ENCODE measurements at regions not wholly inside any gene's neighbourhood (a gene's known extent, or its start where the extent isn't known, plus 50 kb on each side); places are given as distances from the start of the nearest gene placed in this dataset.
"Not testable (repeated sequence)": the region's sequence is repeated elsewhere in the genome, so short reads cannot be mapped to it uniquely, and the experiment has no call there.

DNA sequence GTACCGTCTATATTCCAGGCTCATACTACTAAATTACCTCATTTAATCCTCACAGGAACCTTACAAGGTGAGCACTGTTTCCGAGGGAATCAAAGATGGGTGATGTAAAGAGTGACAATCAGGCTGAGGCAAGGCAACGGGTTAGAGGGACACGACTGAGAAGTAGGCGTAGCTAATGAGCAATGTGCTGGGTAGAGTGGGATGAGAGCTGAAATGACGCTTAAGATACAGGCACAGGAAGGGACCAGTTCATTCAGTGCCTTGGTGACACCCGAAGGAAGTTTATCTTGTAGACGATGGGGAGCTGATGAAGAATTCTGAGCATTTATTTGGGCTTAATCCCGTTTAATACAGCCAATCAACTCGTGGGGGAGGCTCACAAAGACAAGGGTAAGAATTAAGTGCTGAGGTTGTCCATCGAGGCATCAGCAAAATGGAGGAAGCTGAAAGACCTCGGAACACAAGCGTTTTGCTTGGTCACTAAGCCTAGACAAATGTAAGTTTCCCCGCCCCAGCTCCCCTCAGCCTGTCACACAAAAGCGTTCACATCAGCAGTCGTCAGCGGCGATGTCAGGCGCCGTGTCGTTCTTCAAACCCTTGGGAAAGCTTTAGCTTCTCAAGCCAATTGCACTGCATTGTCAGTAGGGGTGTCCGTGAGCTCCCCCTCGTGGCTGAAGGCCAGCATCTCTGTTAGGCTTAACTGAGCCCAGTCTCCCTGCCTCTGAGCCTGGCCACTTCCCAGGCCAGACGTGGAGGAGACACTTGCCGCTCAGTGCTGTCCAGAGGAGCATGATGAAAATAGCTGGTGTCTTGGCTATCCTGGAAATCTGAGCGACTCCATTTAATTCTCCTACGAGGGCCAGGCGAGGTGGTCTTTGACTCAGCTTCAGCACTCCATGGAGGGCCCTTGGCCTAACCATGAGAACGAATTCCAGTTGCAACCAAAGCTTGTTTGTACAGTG, 288.5 kb upstream of the G2E3 start:
- DNase-seq: peak; percentile 63

DNA sequence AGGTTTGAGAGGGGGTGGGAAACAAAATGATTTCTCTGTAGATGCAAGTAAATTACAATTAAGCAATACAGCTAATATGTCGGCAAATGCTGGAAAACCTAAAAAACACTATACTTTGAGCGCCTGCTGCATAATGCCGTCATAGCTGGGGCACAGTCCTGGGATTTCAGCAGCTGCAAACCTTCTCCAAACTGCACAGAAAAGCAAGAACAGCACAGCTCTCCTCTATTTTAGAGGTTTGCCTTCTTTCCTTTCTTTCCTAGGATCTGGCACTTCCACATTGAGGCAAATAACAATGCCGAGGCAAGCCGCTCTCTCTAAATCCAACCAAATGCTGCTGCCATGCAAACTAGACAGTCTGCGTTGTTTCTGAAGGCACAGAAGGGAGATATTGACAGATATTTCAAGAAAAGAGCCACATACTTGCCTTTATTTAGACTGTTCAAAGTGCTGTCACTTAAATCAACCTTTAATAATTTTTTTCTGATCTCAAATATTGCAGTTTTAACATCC, 287.1 kb upstream of the G2E3 start:
- no peak for DNase-seq

DNA sequence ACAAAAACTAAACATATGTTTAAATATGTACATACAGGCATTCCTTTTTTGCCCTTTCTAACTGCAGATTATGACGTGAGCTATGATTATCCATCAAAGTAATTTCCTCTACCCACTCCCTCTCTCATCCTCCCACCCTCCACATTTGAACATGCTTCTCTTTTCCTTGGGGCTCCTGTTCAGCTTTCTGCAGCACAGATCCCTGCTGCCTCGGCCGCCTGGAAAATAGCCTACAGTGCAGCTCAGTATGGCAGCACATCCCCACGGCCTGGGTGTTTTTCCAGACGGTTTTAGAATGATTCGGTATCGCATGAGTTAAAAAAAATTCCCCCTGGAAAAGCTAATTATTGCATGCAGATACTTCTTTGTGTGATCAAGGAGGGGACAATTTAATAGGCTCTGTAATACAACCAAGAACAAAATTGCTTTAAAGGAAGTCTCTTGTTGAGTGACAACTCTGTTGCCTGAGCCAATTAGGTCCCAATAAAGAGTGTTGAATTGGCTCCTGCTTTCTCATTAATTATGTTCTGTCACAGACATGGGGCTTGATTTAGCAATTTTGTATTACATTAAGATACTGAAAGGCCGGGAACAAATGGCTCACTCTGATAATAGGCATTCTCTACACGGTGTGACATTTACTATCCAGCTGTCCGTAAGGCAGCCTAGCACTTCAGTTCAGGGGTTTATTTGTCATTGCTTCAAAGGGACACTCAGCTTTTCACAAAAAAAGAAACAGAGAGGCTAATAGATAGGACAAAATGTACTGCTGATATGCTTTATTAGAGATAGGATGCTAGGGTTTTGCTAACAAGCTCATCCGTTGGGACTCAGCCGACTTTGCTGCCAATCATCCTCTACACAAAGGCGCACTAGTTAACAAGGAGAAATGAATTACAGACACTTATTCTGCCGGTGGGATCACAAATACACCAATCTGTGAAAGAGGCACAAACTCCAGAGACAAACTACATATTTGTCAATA, 285.8 kb upstream of the G2E3 start:
- DNase-seq: no peak

DNA sequence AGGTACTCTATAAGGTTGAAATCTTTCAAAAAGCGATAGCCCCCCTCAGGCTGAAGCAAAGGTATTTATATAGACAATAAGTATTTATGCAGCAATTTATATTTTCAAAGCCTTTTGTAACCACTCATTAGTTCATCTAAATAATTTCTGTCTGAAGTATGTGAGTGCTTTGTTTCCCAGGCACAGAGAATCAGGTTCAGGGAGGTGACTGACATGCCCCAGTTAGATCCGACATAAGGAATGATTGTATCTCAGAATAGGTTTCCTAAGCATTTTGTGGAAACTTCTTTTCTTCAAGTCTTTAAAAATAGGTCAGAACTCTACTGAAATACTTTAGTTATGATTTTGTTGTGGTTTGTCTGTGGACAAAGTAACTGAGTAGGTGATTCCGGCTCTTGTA, 283.4 kb upstream of the G2E3 start:
- no peak for DNase-seq

DNA sequence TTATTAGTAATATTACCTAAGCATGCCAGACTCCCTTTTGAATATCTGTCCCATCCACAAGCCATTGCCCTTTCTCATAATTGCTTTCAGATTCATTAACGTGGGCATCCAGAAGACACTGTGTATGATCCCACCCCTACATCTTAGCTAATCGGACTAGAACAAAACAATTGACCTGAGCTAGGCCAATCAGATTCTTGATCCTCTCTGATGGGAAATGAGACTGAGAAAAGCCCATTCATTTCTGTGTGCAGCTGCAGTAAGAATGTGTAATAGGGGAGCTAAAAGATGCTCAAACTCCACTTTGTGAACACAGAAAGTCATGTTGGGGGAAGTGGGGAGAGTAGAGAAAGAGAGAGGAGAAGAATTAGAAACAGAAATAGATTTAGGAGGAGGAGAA, 281.7 kb upstream of the G2E3 start:
- DNase-seq: no peak

DNA sequence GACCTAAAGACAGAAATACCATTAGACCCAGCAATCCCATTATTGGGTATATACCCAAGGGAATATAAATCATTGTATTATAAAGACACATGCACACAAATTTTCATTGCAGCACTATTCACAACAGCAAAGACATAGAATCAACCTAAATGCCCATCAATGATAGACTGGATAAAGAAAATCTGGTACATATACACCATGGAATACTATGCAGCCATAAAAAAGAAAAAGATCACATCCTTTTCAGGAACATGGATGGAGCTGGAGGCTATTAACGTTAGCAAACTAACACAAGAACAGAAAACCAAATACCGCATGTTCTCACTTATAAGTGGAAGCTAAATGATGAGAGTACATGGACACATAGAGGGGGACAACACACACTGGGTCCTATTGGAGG, 280.1 kb upstream of the G2E3 start:
- not testable (repeated sequence) for DNase-seq

DNA sequence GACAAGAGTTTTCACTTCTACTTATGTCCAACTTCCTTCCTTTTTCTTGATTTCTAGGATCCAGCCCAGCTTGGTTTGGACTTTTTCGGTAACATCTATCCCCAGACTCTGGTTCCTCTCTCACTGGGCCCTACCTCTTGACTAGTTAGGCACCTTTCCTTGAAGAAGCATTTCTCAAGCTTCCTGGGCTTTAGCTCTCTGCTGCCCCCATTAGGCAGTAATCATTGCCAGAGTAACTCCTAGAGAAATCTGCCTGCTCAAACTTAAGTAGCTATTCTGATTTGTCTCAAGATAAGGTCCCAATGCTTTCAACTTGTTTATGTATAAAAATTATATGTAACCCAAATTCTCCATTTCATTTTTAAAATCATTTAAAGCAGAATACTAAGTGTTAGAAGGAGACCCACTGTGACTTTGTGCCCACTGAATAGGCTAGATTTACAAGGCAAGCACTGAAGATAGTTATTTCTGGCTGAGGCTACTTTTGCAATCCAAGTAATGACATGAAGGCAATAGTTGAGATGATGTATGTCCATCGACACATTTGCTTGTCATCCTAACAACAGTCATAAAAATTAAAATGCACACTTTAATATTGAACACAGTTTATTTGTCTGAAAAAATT, 275.0 kb upstream of the G2E3 start:
- DNase-seq: no peak

DNA sequence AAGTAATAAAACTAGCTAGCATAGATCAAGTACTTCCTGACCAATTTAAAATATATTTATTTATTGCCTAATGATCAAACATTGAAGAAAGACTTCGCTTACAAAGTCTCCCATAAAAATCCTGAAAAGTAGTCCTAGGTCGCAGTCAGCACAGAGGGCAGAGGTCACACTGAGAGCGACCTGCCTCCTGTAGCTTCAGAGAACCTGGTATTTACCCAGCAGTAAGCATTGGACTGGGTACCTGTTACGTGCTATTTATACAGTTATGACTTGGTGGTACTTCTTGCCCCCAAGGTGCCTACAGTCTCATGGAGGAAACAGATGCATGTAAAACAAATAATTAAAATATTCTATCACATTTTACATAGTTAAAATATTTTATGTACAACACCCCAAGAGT, 274.1 kb upstream of the G2E3 start:
- DNase-seq: no peak

DNA sequence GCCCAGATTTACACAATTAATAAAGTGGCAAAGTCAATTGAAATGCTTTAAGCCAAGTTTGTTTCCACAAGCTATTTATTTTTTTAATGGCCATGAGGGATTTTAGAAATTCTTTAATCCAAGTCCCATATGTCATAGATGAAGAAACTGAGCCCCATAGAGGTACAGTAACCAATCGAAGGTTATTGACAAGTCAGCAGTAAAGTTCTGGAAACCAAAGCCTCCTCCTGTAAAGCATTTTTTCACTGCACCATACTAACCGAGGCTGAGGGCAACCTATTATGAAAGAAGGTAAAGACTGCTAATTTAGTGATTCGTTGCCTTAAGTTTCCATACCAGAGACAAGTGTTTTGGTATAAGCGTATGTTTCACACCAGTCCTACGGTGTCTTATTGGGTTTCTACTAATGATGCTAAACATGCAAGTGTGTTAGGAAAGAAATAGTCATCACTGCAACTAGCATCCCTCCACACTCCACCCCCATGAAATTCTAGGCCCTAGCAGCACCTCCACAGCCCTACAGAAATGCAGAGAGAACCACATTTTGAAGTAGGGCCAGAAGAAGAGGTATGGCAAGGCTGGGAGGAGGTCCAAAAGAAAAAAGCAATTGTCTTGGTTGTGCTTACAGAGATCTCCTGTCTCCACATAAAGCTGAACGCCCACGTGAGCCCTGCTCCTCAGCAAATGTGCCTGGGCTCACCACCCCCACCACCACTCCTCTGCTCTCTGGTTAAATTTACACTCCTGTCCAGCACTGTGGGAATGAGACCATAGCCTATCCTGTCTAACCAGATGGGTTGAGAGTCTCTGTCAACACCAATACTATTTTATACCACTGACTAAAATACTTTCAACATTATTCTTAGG, 271.1 kb upstream of the G2E3 start:
- DNase-seq: no peak

DNA sequence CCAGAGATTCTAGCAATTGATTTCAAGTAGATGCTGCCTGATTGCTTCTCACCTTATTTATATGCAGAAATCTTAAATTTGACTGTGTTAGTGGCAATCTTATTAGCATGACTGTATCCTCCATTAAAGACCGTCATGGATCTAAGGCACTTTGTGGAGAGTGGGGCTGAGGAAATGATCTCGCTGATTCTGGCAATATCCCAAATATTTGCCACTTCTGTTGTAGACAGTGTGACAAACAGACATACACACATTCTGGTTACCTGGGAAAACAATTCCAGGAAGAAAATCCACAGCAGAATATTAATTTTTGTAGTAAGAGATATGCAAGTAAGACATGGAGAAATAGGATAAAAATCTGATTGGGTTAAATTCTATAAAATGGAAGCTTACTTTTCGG, 269.0 kb upstream of the G2E3 start:
- no peak for DNase-seq

DNA sequence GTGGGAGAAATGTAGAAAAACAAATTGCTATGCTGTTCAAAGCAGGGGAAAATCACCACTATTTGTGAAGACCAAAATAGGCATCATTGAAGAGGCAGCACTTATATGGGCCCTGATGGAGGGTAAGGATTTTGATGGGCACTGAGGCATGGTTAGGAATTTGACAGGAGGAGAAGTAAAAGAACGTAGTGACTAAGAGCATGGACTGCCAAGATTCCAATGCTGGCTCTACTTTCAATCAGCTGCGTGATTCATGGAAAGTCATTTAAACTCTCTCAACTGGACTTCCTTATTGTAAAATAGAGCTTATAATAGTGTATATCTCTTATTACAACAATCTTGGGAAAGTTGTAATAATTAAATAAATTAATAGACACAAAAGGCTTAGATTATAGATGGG, 267.7 kb upstream of the G2E3 start:
- no peak for DNase-seq

DNA sequence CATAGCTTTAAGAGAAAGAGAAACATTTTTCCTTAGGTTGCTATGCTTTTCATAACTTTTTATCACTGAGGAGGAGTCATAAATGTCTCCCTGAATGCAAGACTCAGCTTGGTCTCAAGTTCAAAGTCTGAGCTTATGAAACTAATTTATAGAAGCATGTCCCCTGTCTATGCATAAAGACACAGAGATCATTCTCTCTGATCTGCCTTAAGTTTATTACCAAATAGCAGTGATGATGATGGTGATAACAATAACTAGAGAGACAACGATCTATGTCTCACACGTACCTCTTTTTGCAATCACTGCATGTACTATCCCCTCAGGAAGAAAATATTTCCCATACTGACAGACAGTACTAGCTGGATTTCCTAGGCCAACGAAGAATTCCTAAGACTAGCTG, 266.4 kb upstream of the G2E3 start:
- DNase-seq: no peak

DNA sequence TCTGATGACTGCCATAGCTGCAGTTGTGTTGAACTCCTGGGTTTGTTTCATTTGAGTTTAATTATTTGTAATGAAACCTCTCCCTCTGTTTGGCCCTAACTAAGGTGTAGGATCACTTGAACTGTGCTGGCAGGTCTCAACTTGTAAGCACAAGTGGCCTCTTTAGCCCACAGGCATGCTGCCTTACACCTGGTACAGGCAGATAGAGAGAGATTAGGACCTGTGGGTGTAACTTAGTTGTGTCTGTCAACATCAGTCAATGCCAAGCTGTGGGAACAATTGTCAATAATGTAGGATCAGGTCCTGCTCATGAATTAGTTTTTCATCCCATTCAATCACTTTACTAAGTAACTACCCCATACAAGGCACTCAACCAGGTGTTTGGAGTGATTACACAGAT, 263.0 kb upstream of the G2E3 start:
- DNase-seq: no peak

DNA sequence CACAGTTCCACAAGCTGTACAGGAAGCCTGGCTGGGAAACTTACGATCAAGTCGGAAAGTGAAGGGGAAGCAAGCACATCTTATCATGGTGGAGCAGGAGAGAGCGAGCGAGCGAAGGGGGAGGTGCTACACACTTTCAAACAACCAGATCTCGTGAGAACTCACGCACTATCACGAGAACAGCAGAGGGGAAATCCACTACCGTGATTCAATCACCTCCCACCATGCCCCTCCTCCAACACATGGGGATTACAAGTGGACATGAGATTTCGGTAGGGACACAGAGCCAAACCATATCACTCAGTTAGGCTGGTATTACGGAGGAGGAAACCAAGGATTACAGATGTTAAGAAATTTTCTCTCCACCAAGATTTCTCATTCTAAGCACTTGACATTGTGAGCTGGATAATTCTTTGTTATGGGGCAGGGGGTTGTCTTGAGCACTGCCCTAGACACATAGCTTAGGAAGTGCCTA, 262.0 kb upstream of the G2E3 start:
- DNase-seq: no peak

DNA sequence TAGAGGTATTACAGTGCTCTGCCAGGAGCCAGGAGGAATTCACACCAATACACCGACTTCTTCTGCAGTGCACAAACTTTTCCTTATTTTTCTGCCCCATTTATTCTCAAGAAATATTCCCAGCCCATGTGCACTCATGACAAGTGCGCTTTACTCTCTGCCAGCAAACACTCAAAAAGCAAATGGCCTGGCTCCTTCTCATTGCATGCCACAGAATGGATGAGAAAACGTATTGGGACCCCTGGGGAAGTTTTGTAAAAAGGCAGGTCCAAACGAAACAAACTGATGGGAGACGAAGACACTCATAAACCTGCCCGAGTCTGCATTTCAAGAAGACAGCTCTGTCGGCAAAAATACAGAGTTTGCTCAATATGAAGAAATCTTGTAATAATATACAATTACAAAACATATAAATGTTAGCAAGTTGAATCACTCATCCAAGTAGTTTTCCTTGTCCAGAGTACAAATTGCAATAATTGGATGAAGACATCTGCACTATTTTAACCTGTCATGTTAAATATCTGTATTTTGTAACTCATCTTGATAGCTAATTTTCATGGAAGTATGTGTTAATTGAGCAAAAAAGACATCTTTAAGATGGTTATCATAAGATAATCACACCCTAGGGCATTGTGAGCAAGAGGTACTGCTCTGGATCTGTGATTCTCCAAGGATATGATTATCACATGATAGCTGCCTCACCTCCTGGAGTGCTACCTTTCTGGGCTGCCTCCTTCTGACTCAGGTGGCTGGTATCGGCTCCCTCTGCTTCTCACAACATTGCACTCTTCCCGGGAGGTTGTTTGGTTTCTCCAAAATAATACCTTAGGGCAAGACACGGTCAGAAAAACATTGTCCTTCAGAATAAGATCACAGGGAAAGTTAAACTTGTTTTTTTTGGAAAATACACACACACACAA, 260.8 kb upstream of the G2E3 start:
- no peak for DNase-seq

DNA sequence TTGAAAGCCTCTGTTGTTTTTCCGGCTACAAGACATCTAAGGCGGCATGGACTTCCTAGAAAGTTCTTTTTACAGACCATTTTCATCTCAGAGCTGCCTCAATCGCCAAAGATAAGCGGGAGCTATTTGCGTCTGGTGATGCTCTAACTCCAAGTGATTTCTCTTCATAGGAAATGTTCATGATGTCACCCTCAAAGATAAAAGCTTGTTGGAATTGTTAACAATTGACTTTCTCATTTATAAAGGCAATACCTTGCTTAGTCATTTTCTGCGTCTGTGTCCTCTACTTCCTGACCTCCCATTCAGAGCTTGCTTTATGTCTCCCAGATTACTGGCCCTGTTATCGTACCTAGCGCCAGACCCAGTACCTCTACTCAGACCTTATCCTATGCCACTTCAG, 259.0 kb upstream of the G2E3 start:
- DNase-seq: no peak

DNA sequence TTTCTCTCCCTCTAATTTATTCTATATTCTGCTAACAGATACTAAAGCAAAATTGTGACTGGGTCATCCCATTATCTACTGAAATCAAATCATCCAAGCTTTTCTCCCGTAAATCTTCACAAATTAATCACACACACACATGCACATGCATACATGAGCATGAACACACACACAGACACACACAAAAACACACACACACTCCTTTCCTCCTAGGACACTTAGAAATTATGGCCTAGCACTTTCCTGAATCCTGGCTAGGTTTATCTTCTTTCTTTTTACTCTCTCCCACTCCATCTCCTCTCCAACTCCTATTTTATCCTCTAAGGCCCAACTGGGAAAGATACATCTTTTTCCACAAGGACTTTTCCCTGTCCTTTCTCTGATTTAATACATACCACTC, 255.6 kb upstream of the G2E3 start:
- DNase-seq: no peak

DNA sequence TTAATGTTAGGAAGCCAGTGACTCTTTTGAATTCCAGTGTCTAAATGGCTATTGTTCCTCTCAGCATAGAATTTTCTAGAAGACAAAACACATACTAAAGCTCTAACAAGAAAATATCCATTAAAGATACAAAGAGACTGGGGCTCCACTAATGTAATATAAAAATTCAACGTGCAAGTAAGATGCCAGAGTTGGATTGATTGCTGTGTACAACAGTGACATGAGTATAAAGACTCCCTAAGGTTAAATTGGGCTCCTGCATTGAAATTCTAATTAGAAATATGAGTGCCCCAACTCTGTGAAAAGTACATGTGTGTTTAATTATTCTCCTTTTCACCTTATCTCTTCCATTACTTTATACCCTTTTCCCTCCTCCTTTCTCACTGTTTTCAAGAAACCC, 253.6 kb upstream of the G2E3 start:
- DNase-seq: no peak

DNA sequence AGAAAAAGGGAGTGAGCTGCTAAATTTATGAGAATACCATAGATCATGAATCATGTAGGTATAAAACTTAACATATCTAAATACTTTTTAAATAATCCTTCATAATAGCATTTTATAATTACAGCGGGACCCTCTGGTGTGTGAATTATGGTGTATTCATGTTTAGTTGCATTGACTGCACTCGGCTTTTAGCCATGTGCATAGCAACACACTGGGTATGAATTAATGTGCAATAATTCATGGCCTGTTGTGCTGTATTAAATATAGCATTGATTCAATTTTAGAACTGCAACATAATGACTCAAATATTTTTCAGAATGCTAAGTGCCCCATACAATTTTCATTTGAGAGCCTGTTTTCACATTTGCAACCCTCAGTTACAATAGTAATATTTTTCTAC, 249.6 kb upstream of the G2E3 start:
- DNase-seq: no peak

DNA sequence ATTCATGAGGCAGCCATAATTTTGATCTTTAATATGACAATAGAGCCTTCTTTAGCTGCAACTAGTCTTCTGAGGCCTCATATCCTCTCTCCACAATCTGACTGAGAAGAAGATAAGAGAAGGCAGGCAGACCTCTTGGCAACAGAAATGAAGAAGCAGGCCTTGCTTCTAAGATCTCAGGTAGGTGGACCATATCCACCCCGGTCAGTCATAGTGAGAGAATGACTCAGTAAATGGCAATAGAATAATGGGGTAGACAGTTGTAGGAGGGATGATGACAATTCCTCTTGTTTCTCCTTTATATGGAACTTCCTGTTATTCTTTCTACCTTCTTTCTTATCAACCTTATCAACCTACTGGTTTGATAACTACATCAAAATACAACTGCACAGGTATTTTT, 246.7 kb upstream of the G2E3 start:
- DNase-seq: no peak

DNA sequence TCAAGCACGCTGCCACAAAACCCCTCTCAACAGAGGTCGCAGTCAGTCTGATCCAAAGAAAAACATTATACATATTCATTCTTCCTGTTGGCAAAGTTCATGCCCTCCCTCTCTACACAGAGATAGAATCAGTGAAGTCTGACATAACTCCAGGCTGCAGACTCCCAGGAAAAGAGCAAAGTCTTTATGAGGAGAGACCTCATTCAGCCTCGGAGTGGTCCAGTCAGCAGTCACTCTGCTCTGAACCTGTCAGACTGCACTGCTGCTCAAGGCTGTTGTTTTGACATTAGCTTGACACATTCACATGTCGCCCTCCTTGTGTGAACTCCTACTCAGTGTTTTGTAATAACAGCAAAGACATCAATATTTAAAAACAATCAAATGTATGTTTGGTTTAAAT, 241.2 kb upstream of the G2E3 start:
- DNase-seq: no peak

All from NCI-H1048 (cell line).